ENCODE measurements at regions not wholly inside any gene's neighbourhood (a gene's known extent, or its start where the extent isn't known, plus 50 kb on each side); places are given as distances from the start of the nearest gene placed in this dataset.
"Not testable (repeated sequence)": the region's sequence is repeated elsewhere in the genome, so short reads cannot be mapped to it uniquely, and the experiment has no call there.

DNA sequence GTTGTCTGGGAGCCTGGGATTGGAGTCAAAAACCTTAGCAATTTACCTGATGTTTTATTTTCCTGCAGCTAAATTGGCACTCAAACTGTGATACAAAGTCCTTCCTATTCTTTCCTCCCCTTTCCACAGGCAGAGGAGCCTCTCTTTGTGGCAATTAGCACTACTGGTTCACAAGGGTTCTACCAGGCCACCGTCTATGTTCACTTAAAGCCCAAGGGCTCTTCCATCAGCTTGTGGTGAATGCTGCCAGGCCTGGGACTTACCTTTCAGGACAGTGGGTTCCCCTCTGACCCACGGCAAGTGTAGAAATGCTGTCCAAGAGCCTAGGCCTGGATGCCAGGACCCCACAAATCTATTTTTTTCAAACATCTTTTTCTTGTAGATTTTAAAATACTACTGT lies 251.9 kb upstream of the B3GALT2 start:
- no peak for DNase-seq

DNA sequence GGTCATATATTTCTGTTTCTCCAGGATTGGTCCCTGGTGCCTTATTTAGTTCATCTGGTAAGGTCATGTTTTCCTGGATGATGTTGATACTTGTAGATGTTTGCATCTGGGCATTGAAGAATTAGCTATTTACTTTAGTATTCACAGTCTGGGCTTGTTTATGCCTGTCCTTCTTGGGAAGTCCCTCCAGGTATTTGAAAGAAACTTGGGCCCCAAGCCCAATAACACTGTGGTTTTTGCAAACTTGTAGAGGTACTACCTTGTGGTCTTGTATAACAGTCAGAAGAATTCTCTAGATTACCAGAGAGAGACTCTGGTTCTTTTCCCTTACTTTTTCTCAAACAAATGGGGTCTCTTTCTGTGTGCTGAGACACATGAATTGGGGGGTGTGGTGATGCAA lies 251.4 kb upstream of the B3GALT2 start:
- no peak for DNase-seq

DNA sequence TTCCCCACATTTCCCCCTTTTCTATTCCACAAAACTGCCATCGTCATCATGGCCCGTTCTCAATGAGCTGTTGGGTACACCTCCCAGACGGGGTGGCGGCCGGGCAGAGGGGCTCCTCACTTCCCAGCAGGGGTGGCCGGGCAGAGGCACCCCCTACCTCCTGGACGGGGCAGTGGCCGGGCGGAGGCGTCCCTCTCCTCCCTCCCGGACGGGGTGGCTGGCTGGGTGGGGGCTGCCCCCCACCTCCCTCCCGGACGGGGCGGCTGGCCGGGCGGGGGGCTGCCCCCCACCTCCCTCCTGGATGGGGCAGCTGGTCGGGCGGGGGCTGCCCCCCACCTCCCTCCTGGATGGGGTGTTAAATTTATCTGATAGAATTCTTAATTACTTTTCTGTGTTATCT lies 250.9 kb upstream of the B3GALT2 start:
- not testable (repeated sequence) for DNase-seq

DNA sequence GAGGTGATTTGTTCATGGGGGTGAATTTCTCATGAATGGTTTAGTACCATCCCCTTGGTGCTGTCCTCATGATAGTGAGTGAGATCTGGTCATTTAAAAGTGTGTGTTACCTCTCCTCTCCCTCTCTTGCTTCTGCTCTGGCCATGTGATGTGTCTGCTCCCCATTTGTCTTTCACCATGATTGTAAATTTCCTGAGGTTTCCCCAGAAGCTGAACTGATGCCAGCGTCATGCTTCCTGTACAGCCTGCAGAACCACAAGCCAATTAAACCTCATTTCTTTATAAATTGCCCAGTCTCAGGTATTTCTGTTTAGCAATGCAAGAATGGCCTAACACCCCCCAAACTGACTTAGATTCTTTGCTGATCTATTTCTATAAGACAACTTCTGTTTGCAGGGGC lies 249.4 kb upstream of the B3GALT2 start:
- DNase-seq: no peak

DNA sequence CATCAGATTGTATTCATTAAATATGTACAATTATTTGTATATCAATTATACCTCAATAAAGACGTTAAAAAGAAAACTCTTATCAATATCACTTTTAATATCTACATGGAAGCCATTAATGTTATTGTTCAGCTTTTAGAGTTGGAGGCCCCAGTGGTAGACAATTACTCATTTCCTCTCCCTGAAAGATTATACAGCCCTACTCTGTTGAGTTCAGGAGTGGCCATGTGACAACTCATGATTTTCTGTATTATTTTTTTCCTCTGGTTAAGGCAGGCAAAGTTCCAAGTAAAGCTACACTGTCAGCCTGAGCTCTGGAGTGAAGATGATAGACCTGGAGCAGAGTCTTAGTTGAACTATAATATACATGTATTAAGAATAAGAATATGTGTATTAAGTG lies 247.9 kb upstream of the B3GALT2 start:
- no peak for DNase-seq

DNA sequence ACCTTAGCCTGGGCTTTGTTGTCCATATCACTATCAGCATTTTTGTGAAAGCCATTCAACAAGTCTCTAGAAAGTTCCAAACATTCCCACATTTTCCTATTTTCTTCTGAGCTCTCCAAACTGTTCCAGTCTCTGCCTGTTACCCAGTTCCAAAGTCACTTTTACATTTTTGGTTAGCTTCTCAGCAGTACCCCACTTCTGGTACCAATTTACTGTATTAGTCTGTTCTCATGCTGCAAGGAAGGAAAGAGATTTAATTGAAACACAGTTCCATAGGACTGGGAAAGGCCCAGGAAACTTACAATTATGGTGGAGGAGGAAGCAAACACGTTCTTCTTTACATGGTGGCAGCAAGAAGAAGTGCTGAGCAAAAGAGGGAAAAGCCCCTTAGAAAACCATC lies 247.2 kb upstream of the B3GALT2 start:
- no peak for DNase-seq

DNA sequence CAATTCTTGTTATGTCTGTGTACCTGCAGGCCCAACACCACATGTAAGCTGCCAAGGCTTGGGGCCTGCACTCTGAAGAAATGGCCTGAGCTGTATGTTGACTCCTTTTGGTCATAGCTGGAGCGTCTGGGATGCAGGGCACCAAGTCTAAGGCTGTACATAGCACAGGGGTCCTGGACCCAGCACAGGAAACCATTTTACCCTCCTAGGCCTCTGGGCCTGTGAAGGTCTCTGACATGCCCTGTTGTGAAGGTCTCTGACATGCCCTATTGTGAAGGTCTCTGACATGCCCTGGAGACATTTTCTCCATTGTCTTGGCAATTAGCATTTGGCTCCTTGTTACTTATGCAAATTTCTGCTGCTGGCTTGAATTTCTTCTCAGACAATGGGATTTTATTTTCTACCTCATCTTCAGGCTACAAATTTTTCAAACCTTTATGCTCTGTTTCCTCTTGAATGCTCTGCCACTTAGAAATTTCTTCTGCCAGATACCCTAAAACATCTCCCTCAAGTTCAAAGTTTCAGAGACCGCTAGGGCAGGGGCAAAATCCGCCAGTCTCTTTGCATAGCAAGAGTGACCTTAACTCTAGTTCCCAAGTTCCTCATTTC lies 246.7 kb upstream of the B3GALT2 start:
- no peak for DNase-seq

DNA sequence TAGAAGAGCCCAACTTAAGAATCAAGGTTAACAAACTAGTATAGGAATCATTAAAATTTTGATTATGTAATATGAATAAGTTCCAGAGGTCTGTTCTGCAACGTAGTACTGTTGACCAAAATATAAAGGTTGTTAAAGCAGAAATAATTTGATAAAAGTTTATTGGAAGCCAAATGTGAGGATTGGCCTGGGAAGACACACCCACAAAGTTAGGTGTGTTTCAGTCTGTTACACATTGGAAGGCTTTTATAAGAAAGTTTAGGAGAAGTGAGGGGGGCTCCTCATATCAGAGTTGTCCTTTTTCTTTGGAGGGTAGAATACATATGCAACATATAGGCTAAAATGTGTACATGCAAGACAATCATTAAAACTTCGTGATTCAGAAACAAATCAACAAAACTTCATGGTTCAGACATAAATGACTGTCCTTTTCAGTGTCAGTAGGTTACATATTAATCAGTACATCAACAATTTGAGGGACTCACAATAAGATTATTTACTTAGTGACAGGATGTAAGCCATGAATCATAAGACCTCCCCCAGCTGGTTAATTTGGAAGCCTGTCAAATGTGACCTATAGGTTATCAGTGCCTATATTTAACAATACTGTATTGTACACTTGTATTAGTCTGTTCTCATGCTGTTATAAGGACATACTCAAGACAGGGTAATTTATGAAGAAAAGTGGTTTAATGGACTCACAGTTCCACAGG lies 245.0 kb upstream of the B3GALT2 start:
- DNase-seq: no peak

DNA sequence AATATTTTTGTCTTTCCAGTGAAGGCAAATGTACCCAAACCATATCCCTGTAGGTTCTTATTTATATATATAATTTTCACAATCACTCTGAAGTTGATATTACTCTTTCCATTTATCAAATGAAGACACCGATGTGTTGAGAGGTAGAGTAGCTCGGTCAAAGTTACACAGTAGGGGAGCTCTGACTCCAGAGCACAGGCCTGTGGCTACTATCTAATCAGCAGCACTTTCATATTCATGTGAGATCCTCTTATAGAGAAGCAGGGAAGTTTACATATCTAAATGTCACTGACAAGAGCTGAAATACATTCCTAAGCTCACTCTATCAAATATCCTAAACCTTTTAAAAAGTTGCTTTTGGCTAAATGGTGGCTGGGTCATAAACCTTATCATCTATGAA lies 241.1 kb upstream of the B3GALT2 start:
- DNase-seq: no peak

DNA sequence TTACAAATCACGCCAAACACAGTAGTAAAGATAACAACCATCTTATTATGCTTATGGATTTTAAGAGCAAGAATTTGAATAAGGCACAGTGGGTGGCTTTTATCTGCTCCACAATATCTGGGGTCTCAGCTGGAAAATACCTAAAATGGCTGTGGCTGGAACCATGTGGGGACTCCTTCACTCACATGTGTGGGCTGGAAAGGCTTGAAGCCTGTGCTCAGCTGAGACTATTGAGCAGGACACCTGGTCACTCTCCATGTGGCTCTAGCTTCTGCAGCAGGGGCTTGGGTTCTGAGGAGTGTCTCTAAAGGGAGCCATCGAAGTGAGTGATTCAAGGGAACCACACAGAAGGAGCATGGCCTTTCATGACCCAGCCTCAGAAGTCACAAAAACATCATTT lies 239.6 kb upstream of the B3GALT2 start:
- no peak for DNase-seq

DNA sequence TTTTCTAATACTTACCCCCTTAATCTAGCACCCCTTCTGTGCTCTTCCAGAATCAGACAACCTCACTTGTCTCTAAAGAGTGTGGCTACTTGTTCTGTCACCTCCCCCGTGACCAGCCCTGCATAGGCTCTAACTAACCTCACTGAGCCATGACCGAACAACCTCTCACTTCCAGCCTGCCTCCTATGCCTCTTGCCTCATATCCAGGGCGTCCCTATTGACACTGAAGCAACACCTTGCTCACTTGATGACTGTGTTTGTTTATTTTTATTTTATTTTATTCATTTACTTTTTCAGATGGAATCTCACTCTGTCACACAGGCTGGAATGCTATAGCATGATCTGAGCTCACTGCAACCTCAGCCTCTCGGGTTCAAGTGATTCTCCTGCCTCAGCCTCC lies 235.1 kb upstream of the B3GALT2 start:
- no peak for DNase-seq

DNA sequence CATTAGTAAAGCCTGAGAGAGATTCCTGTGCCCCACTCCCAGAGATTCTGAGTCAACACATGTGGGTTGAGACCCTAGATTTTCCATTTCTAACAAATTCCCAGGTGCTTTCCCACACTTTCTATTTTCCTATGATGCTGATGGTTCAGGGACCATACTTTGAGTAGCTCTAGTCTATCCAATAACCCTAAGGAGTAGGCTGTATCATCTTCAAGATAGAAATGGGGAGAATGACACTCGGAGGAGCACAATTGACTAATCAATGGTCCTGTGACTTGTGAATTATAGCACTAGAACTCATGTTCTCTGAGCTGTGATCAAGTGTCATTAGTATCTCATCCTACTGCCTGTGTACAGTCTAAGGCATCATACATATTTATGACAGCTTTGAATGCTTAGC lies 232.9 kb upstream of the B3GALT2 start:
- DNase-seq: no peak

DNA sequence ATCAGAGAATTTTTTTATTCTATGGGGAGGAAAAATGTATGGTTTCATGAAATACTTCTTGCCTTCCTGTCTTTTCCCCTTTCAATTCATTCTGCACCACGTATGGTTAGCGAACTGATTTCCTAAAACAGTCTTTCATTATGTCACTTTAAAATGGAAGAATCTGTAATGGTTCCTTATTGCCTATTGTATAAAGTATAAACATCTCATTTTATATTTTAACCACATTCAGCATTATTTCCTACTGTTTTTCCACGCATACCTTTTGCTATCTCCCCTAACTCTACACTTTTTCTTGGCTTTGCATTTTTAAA lies 232.3 kb upstream of the B3GALT2 start:
- no peak for DNase-seq

DNA sequence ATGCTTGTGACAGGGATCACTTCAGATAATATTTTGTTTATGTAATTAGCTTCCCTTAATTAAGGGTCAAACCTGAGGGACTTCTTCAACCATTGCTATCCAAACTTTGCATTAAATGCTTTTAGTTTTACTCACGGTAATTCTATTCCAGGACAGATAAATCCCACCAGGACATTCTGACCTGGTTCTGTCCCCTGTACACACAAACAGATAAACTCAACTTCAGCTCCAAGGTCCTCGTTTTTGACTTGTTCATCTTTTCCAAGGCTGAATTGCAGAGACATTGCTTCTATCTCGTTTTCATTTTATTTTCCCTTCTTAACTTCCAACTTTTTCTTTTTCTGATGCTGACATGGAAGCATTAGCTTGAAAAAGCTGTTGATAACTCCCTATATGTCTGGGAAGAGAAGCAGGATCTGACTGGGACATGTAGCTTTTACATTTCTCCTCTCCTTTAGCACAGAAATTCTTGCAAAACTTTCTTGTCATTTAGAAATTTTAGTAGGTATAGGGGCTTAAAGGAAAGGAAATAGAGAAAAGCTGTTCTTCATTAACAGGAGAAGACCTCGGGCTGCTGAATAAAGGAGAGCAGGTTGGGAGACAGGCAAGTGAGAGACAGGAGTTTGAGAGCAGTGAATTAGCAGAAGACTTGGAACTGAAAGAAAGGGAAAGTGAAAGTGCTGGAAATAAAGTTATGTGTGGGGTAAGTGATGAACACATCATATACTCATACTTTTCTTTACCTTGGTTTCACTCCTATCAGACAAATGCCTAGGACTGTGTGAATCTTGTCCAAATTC lies 231.7 kb upstream of the B3GALT2 start:
- DNase-seq: no peak

DNA sequence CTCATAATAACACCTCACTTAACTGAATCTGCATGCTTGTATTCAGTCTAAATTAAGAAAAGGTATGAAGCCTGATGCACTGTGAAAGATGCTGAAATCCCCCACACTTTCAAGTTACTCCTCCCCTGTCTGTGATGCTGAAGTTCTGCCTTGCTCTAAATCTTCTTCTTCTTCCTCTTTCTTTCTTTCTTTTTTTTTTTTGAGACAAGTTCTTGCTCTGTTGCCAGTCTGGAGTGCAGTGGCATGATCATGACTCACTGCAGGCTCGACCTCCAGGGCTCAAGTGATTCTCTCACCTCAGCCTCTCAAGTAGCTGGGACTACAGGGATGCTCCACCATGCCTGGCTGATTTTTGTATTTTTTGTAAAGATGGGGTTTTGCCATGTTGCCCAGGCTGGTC lies 231.0 kb upstream of the B3GALT2 start:
- DNase-seq: no peak

DNA sequence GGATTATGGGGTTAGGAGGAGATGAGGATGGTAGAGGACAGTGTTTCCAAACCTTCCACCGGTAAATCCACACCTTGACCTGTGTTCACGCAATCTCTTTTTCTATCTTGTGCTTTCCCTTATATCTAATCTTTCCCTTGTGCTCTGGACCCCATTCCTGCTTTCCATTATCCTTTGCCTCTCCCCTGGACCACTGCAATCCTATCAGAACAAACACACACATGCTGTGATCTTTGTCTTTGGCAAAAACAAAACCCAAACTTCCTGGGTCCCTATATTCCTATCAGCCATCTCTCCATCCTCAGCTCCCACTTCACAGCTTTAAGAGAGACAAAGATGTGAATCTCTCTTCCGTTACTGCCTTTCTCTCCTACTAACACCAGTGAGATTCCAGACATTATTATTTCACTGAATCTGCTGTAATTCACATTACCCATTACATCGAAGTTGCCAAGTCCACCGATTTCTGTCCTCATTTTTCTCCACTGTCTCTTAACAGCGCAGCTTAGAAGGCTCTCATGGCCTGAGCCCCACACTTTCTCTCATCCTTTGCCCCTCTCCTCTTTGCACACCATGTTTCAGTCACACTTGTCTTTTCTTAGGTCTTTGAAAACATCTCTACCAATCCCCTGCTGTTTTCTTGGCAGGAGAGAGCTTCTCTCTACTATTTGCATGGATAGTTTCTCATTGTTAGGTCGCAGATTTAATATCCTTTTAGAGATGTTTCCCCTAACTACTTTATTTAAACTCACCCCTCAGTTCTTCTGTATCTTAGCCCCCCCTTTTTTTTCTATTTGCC lies 230.0 kb upstream of the B3GALT2 start:
- no peak for DNase-seq

DNA sequence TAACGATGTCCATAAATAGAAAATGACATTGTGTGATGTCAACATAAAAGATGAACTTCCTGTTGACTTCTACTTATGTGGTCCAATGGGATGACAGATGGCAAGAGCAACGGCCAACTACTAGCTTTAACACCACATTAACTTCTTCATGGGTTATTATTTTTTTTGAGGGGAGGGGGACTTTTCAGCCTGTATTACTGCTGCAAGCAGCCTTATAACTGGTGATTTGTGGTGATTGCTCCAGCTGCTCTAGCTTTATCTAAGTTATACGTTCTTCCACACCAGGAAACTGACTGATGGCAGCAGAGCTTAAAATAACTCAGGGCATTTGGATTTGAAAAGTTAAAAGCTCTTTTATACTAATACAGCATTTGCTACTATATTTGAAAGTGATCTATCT lies 228.8 kb upstream of the B3GALT2 start:
- no peak for DNase-seq

DNA sequence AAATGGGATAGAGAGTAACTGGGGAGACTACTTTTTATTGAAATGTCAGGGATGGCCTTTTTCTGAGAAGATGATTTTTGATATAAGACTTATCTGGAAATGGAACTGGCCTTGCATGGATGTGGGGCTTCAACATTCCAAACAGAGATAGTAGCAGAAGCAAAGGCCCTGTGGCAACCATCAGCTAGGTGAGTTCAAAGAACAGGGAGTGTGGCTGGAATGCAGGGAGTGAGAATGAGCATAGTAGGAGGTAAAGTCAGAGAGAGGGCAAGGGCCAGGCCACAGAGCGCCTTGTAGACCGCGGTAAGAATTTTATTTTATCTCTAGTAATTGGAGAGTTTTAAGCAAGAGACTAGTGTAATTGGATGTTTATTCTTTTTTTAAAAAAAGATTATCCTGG lies 227.0 kb upstream of the B3GALT2 start:
- DNase-seq: no peak

DNA sequence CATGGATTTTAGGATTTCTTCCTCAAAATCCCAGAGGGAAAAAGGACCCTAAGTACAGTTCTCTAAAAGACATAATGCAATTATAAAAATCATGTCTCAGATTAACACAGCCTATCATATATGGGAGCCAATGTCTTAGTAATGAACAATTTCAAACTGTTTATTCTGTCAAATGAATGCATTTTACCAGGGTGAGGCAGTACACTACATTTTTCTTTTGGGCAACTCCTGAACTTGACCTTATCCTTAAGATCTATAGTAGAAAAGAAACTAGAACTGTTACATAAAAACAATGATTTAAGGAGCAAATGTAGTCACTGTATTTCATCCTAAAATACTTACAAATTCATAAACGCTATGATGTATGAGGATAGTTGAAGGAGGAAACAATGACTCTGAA lies 226.3 kb upstream of the B3GALT2 start:
- no peak for DNase-seq

DNA sequence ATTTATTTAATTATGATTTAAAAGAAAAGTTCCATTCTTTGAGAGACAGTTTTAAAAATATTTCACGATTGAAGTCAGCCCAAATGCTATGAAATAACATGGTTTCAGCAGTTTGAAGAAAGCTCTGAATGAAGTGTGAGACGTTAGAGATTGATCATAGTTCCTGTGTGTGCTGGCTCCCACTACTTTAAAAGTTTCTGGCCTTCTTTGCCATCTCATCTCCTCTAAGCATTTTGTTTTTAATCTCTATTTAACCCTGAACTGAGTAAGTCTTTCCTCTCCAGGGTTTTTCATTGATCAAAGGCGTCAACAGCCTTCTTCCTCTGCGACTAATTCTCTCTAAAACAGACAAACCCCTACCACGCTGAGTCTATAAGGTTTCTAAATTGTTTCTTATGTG lies 225.3 kb upstream of the B3GALT2 start:
- no peak for DNase-seq

DNA sequence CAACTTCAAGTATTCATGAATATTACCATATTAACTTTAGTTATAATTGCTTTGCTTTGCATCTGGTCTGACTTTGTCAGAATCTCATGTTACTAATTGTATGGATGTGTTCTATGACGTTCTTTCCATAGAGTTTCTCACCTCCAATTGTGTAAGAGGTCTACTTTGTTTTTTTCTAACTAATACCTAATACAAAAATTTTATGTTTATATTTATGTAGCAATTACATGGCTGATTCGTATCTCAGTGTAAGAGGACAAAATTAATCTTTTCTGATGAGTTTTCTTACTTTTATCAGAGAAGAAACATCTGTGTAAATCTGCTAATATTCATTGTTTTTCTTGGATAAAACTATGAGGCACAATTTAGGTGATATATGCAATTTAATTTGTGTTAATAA lies 224.8 kb upstream of the B3GALT2 start:
- DNase-seq: no peak

DNA sequence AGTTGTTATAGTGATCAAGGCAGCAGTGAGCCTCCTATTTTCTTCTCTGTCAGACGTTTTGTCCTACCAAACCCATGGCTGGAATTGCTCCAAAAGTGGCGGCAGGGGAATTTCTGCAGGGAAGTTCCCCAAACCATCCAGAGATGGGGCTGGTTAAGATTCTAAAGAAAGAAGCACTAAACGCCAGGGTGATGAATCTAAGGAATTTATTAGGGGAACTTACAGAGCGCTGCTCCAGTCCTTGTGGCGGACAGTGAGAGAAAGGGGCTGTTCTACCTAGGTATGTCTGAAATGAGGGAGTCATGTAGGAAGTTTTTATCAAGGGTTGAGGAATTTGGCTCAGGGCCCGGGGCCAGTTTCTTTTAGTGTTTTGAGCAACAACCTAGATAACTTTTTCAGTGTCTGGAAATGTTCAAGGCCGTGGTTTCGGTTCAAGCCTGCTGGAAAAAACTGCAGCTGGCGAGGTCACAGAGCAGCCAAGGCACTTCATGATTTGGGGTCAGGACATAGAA lies 222.4 kb upstream of the B3GALT2 start:
- DNase-seq: no peak

DNA sequence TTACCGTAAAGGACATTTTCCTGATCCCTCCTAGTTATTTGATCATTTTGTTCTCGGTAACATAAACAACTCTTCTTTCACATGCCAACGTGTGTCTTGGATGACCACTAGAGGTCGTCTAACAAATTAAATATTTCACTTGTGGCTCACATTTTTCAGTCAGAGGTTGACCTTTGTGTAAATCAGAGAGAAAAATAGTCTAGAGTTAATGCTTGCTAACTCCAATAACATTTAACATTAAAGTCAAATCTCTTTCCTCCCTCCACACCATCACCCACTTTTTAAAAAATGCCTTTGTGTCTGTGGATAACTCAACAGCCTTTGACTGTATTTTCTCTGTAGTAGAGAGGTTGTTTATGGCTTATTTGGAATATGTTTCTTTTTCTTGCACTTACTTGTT lies 220.5 kb upstream of the B3GALT2 start:
- DNase-seq: no peak

DNA sequence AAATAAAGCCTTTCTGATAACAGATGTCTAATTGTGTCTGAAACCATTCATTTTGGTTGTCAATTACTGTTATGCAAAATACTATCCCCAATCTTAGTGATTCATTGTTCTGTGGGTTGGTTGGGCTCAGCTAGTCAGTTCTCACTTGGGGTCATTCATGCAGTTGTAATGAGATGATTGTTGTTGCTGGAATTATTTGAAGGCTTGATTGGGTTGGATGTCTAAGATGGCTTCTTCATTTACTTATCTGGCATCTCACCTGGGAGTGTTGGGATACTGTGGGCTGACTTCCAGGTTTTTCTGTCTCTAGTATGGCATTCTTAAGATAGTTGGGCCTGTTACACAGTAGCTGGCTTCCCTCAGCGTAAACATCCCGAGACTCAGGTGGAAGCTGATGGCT lies 217.8 kb upstream of the B3GALT2 start:
- no peak for DNase-seq
